ENCODE measurements at regions not wholly inside any gene's neighbourhood (a gene's known extent, or its start where the extent isn't known, plus 50 kb on each side); places are given as distances from the start of the nearest gene placed in this dataset.
A peak's percentile ranks its signal among the peaks of the same experiment; 100 is the strongest.

GRCh38 chr9:82923092-82923911 is 139.6 kb downstream of the RASEF start:
- H3K4me3 ChIP-seq (ENCODE audit: low read length) = peak overlapping the region; percentile 37

More at GRCh38 chr9:82923092-82923911, 139.6 kb downstream of the RASEF start:
- H3K9me3 ChIP-seq (ENCODE audit: low read length) = no peaks in the 10 kb centered on the region
- H3K79me2 ChIP-seq (replicated peaks; ENCODE audit: insufficient read depth, low read length) = no peaks in the 10 kb centered on the region
- H2AFZ ChIP-seq (ENCODE audit: low read depth, low read length) = no peak overlapping the region
- H3K9me2 ChIP-seq (ENCODE audit: insufficient read depth, low read length) = no peaks in the 10 kb centered on the region
- H3F3A ChIP-seq (ENCODE audit: insufficient read depth, low read length, poor library complexity, severe bottlenecking) = no peaks in the 10 kb centered on the region
- peak overlapping the region; percentile 5 for H3K4me2 ChIP-seq (ENCODE audit: low read length)
- no peaks in the 10 kb centered on the region for H4K20me1 ChIP-seq (ENCODE audit: insufficient read depth)
- TF ChIP-seq POLR2AphosphoS5 (IDR thresholded peaks at IDR 0.05) (peak; percentile 70), REST (IDR thresholded peaks at IDR 0.05; ENCODE audit: borderline replicate concordance) (no peak), TAF1 (IDR thresholded peaks at IDR 0.05; ENCODE audit: low read depth) (no peak), RAD21 (conservative IDR thresholded peaks at IDR 0.05) (no peak), MXI1 (conservative IDR thresholded peaks at IDR 0.05; ENCODE audit: poor library complexity, severe bottlenecking) (no peak), EP300 (conservative IDR thresholded peaks at IDR 0.05; ENCODE audit: poor library complexity, severe bottlenecking) (peak; percentile 57), CTCF (IDR thresholded peaks at IDR 0.05; ENCODE audit: poor library complexity, severe bottlenecking) (no peak), SMC3 (conservative IDR thresholded peaks at IDR 0.05; ENCODE audit: poor library complexity) (no peak), EZH2 (IDR thresholded peaks at IDR 0.05; ENCODE audit: borderline replicate concordance, insufficient read depth, low read length, poor library complexity, severe bottlenecking) (no peak)
- peak overlapping the region; percentile 13 for H3K27ac ChIP-seq (ENCODE audit: low read length)
- H3K36me3 ChIP-seq (ENCODE audit: insufficient read depth, low read length) = no peaks in the 10 kb centered on the region
- no peak overlapping the region for H3K9ac ChIP-seq (ENCODE audit: low read length)
- H3K27me3 ChIP-seq (ENCODE audit: insufficient read depth, low read depth, low read length) = no peaks in the 10 kb centered on the region
